RWPE1 (cell line): ENCODE measurements at regions not wholly inside any gene's neighbourhood (a gene's known extent, or its start where the extent isn't known, plus 50 kb on each side); places are given as distances from the start of the nearest gene placed in this dataset.

Experiments
- CTCF ChIA-PET: fragments of 350-600 bp; sonication (Branson Sonifier 250); formaldehyde crosslinking; extraction: SDS; loops from one replicate; lab custom pipeline; 2021; lab: Yijun Ruan, JAX
- POLR2A ChIA-PET: fragments of 400-600 bp; formaldehyde crosslinking; extraction: SDS; loops from one replicate; lab custom pipeline; 2020; ENCODE audit warnings: antibody characterized with exemption; ENCODE audit not compliant: low non-redundant PET; lab: Yijun Ruan, JAX
- DNase-seq: peaks from one replicate; pipeline ENCODE4 v3.0.0; 2012; ENCODE audit warnings: low spot score
- H3K27ac ChIP-seq: fragments of 450-650 bp; 2 replicates; pipeline ENCODE4 v1.5.1; 2017
- TF ChIP-seq, protein P1 (sequence below): fragments of 450-650 bp; conservative IDR thresholded peaks from 2 replicates; pipeline ENCODE4 v1.5.1; 2017; ENCODE audit warnings: low read depth, mild to moderate bottlenecking

DNA sequence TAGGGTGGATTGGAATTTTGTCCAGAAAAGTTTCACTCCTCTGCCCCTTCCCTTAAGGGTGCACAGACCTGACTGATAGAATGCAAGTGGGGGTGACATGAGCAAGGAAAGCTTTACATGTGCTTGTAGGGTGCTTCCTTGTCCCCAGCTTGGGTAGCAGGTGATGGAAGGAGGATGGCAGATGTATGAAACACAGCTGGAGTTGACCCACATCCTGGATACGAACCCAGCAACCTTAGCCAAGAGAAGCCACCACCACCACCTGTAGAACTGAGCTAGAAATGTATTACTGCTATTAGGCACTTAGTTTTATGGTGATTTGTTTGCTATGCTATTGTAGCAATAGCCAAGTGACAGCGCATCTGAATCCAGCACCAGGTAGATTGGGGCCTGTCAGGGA lies 227.4 kb downstream of the HS3ST1 start:
- no peak for DNase-seq
- ChIA-PET CTCF (no interaction called here), POLR2A (no interaction called here)
- no peak overlapping the region for H3K27ac ChIP-seq
- TF ChIP-seq, protein P1, sequence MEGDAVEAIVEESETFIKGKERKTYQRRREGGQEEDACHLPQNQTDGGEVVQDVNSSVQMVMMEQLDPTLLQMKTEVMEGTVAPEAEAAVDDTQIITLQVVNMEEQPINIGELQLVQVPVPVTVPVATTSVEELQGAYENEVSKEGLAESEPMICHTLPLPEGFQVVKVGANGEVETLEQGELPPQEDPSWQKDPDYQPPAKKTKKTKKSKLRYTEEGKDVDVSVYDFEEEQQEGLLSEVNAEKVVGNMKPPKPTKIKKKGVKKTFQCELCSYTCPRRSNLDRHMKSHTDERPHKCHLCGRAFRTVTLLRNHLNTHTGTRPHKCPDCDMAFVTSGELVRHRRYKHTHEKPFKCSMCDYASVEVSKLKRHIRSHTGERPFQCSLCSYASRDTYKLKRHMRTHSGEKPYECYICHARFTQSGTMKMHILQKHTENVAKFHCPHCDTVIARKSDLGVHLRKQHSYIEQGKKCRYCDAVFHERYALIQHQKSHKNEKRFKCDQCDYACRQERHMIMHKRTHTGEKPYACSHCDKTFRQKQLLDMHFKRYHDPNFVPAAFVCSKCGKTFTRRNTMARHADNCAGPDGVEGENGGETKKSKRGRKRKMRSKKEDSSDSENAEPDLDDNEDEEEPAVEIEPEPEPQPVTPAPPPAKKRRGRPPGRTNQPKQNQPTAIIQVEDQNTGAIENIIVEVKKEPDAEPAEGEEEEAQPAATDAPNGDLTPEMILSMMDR: no peak

DNA sequence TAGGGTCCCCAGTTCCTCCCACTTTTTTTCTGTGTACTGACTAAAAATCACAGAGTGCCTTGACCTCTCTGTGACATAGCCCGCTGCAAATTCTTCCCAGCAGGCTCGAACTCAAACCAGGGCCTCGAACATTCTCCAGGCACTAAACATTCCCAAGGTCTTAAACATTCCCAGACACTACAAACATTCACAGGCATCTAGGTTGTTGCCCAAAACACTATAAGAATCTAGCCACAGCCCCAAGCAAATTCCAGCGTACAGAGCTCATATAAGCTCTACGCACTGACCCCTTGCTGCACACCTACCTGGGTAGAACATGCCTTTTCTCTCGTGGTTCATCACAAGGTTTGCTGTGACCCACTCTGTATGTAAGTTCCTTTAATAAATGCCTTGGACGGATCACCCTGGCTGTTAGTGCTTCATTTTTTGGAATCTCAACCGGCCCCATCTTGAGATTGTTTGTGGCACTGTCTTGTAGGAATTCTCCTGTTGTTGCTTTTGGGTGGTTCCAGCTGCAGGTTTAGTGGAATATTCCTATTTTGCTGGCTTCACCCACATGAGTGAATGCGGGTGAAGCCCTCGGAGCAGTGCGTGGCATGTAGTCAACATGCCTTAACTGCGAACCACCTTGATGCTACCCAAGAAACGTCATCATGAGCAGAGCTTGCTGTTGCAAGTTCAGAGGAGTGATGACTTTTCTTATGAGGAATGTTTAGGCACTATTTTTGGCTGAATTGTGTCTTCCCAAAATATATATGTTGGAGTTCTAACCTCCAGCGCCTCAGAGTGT lies 230.0 kb downstream of the HS3ST1 start:
- no peak for DNase-seq
- ChIA-PET CTCF (no interaction called here), POLR2A (no interaction called here)
- H3K27ac ChIP-seq: no peak overlapping the region
- TF ChIP-seq, protein P1: no peak

DNA sequence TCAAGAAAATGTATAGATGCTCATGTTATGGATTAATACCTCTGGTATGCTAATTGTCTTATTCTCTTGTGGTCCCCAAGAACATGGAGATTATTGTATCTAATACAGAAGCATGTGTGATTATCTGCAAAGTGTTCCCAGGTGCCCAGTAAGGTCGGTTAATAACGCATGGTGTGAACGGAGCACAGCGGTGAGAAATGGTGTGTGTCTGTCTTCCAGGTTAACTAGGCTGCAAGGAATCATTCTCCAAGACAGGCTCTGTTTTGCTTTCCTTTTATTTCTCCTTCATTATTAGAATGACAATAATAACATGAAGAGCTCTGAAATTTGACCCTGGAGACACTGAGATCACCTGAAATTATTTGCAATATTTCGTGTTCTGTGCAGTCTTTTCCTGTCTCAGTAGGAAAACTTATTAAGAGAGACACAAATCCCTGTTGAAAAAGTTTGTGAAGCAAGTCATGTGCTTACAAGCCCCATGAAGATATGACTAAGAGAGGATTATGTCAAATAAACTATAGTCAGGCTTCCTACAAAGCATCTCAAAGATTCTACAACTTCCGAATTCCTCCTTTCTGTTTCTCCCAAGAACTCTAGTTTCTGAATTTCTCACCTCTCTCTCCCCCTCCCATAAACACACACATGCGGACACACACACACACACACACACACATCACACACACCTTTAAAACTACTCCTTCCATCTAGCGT lies 230.9 kb downstream of the HS3ST1 start:
- no peak overlapping the region for H3K27ac ChIP-seq
- ChIA-PET CTCF (no interaction called here), POLR2A (no interaction called here)
- no peak for DNase-seq
- TF ChIP-seq, protein P1: no peak

DNA sequence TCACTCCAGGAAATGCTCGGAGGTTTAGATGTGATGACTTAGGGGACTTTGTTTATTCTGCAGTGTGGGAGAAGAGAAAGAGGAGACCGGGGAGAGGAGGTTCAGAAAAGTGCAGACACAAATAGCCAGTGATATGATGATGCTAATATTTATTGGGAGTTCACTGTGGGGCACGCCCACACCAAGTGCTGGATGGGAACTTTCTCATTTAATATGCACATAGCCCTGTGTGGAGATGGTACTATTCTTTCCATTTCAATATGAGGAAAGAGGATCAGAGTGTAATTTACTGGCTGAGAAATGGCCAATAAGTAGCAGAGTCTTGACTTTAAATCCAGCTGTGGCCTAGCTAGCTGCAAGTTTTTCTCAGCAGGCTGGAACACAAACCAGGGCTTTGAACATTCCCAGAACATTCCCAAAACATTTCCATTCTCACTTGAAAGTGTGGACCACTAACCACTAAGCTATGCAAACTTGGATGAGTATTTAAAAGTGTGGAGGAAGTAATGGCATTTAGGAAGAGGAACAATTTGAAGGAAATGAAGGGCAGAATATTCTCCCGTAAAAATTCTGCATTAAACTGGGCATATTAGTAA lies 231.7 kb downstream of the HS3ST1 start:
- TF ChIP-seq, protein P1: no peak
- ChIA-PET POLR2A (no interaction called here), CTCF (no interaction called here)
- no peak for DNase-seq
- no peak overlapping the region for H3K27ac ChIP-seq

DNA sequence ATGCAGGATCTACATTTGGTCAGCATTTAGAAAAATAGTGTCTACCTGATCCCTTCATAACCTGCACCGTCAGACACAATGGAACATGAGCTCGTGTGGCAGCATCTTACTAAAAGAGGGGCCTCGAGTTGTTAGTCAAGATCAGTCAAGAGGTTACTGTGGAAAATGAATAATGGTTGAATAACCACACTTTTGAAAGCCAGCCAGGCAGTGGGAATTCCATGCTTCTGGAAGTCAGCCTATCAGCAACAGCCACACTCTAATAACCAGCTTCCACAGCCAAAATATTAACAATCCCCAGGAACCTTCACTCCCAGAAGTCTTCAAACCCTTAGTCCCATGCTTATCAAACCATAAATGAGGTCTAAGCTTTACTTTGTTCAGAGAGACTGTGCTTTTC lies 234.3 kb downstream of the HS3ST1 start:
- TF ChIP-seq, protein P1: no peak
- ChIA-PET POLR2A (no interaction called here), CTCF (no interaction called here)
- H3K27ac ChIP-seq: no peak overlapping the region
- no peak for DNase-seq

DNA sequence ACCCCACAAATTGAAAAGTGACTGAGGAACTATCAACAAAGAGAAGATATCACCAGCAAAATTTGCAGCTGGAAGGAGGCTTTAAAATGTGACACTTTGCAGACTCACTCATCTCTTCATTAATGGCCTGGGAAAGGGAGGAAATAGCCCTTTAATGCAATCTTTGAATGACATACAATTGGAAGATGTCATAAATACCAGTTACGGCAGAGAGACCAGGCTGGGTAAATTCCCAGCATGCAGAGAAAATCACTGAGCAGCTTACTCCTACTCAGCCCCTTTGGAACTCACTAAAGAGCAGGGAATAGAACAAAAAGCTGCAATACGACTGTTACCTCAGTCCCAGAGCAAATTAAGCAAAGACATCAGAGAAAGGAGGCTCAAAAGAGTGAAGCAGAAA lies 238.9 kb downstream of the HS3ST1 start:
- ChIA-PET CTCF (no interaction called here), POLR2A (no interaction called here)
- DNase-seq: no peak
- H3K27ac ChIP-seq: no peak overlapping the region
- TF ChIP-seq, protein P1: no peak
